Uterus (tissue), 3 donors: ENCODE measurements at regions not wholly inside any gene's neighbourhood (a gene's known extent, or its start where the extent isn't known, plus 50 kb on each side); places are given as distances from the start of the nearest gene placed in this dataset.

Experiments used
- DNase-seq, 2 donors: peaks; one replicate each; pipeline ENCODE4 v3.0.0-alpha.2; 2019 to 2020
- H3K27ac ChIP-seq, 2 donors: fragments of 200-600 bp; sonication (generic); 1 replicate in 1 of 2; 2 replicates in 1 of 2; pipeline ENCODE4 v1.5.1; 2016 to 2018
- H3K27me3 ChIP-seq, 2 donors: fragments of 200-600 bp; sonication (generic); one replicate each; pipeline ENCODE4 v1.5.1; 2018 to 2019; ENCODE audit warnings: control low read depth in 1 of 2
- H3K36me3 ChIP-seq, 2 donors: fragments of 200-600 bp; sonication (generic); one replicate each; pipeline ENCODE4 v1.5.1; 2019; ENCODE audit warnings: control low read depth in 1 of 2
- H3K4me1 ChIP-seq, 2 donors: fragments of 200-600 bp; sonication (generic); one replicate each; pipeline ENCODE4 v1.5.1; 2018 to 2019; ENCODE audit warnings: control low read depth in 1 of 2
- H3K4me3 ChIP-seq, 2 donors: fragments of 200-600 bp; sonication (generic); 1 replicate in 1 of 2; 2 replicates in 1 of 2; pipeline ENCODE4 v1.5.1; 2018 to 2019; ENCODE audit warnings: mild to moderate bottlenecking in 1 of 2
- H3K9me3 ChIP-seq, 2 donors: fragments of 200-600 bp; sonication (generic); one replicate each; pipeline ENCODE4 v1.5.1; 2019; ENCODE audit warnings: control low read depth in 1 of 2
- CTCF ChIP-seq, 4 experiments: fragments of 200-600 bp in 2 of 4; fragments of 450-650 bp in 2 of 4; sonication (generic) in 2 of 4; IDR thresholded peaks; one replicate each; pipeline ENCODE4 v1.5.1; 2016 to 2019; ENCODE audit warnings: antibody characterized with exemption in 4 of 4, mild to moderate bottlenecking in 2 of 4, moderate library complexity in 1 of 4
- POLR2A ChIP-seq, 2 donors: fragments of 450-650 bp; IDR thresholded peaks; one replicate each; pipeline ENCODE4 v1.6.1; 2016; ENCODE audit warnings: antibody characterized with exemption in 2 of 2, mild to moderate bottlenecking in 1 of 2, moderate library complexity in 1 of 2
- intact Hi-C: fragments of 100-400 bp; cut with DNase I; formaldehyde crosslinking; loops from one replicate; pipeline ENCODE4 v1.15.1; 2023; ENCODE audit warnings: low total_unique reads
- donor health status: DM: yes; HTN: yes; CAD: no.

- intact Hi-C loops, result no loop called here
- H3K4me1 ChIP-seq, result no peaks in the 10 kb centered on the region
- H3K36me3 ChIP-seq, result no peaks in the 10 kb centered on the region
- TF ChIP-seq CTCF (IDR thresholded peaks at IDR 0.05) (no peak), POLR2A (IDR thresholded peaks at IDR 0.05) (no peak)
- no peaks in the 10 kb centered on the region for H3K27me3 ChIP-seq
- H3K4me3 ChIP-seq, result no peak overlapping the region
- no peak for DNase-seq
- H3K9me3 ChIP-seq, result no peaks in the 10 kb centered on the region
- no peak overlapping the region for H3K27ac ChIP-seq
These were observed 207.2 kb upstream of the TMEM132C start for GRCh38 chr12:128059621-128060370.

GRCh38 chr12:128068211-128068610 is 198.8 kb upstream of the TMEM132C start:
- DNase-seq, result no peak
- intact Hi-C loops, result no loop called here

GRCh38 chr12:128069359-128069997 is 197.5 kb upstream of the TMEM132C start:
- Histone ChIP-seq H3K27ac (no peak overlapping the region), H3K4me1 (no peaks in the 10 kb centered on the region), H3K4me3 (no peak overlapping the region), H3K36me3 (no peaks in the 10 kb centered on the region), H3K9me3 (no peaks in the 10 kb centered on the region), H3K27me3 (no peaks in the 10 kb centered on the region)
- intact Hi-C loops, result no loop called here
- no peak for DNase-seq
- TF ChIP-seq POLR2A (IDR thresholded peaks at IDR 0.05) (no peak), CTCF (IDR thresholded peaks at IDR 0.05) (peak in 2 of 4 experiments; percentile 36 to 39)

More at GRCh38 chr12:128068211-128068610, 198.8 kb upstream of the TMEM132C start:
- no peaks in the 10 kb centered on the region for H3K27me3 ChIP-seq
- no peaks in the 10 kb centered on the region for H3K4me1 ChIP-seq
- H3K27ac ChIP-seq, result no peak overlapping the region
- TF ChIP-seq POLR2A (IDR thresholded peaks at IDR 0.05), result no peak
- TF ChIP-seq CTCF (IDR thresholded peaks at IDR 0.05), result no peak
- no peaks in the 10 kb centered on the region for H3K9me3 ChIP-seq
- H3K36me3 ChIP-seq, result no peaks in the 10 kb centered on the region
- no peak overlapping the region for H3K4me3 ChIP-seq

- H3K9me3 ChIP-seq, result no peaks in the 10 kb centered on the region
- no peaks in the 10 kb centered on the region for H3K4me1 ChIP-seq
- DNase-seq, result no peak
- intact Hi-C loops, result no loop called here
- TF ChIP-seq CTCF (IDR thresholded peaks at IDR 0.05) (no peak), POLR2A (IDR thresholded peaks at IDR 0.05) (no peak)
- no peaks in the 10 kb centered on the region for H3K36me3 ChIP-seq
- H3K27me3 ChIP-seq, result no peaks in the 10 kb centered on the region
- no peak overlapping the region for H3K4me3 ChIP-seq
- H3K27ac ChIP-seq, result no peak overlapping the region
These were observed 193.0 kb upstream of the TMEM132C start for GRCh38 chr12:128073937-128074336.

- Histone ChIP-seq H3K9me3 (no peaks in the 10 kb centered on the region), H3K27me3 (no peaks in the 10 kb centered on the region), H3K27ac (no peak overlapping the region), H3K4me3 (no peak overlapping the region), H3K36me3 (no peaks in the 10 kb centered on the region), H3K4me1 (no peaks in the 10 kb centered on the region)
- TF ChIP-seq POLR2A (IDR thresholded peaks at IDR 0.05), result no peak
- TF ChIP-seq CTCF (IDR thresholded peaks at IDR 0.05), result no peak
- intact Hi-C loops, result no loop called here
- DNase-seq, result no peak
These were observed 191.6 kb upstream of the TMEM132C start for GRCh38 chr12:128075332-128075731.
